HepG2 (cell line): ENCODE measurements at regions not wholly inside any gene's neighbourhood (a gene's known extent, or its start where the extent isn't known, plus 50 kb on each side); places are given as distances from the start of the nearest gene placed in this dataset.

Experiments used
- ATAC-seq: fragments of 200-7000 bp; cut with Tn5 transposase; 3 replicates; pipeline ENCODE4 v1.9.1; 2020; ENCODE audit warnings: mild to moderate bottlenecking, moderate library complexity
- BruUV-seq: library from RNA; stranded (reverse); fragments of 400-500 nt; replicated peaks from 2 replicates; lab custom pipeline; 2021; lab: Mats Ljungman, UMichigan
- CTCF ChIA-PET: fragments of 300-600 bp; formaldehyde crosslinking; extraction: SDS; loops from one replicate; lab custom pipeline; 2021; ENCODE audit warnings: low total read pairs, inconsistent platforms, low intra/inter-chr PET ratio; lab: Yijun Ruan, JAX
- POLR2A ChIA-PET: fragments of 350-600 bp; sonication (Branson Sonifier 250); formaldehyde crosslinking; loops from one replicate; lab custom pipeline; 2020; ENCODE audit warnings: antibody characterized with exemption, inconsistent platforms; lab: Yijun Ruan, JAX
- DNase-seq: peaks from one replicate; pipeline ENCODE4 v3.0.0-alpha.2; 2015; ENCODE audit warnings: low spot score
- FAIRE-seq: peaks from 3 replicates; lab custom pipeline; 2011; peaks lifted over from hg19 to GRCh38; lab: Jason Lieb, UNC
- H2AFZ ChIP-seq: one replicate; pipeline ENCODE4 v1.6.1; 2011; ENCODE audit warnings: low read length, inconsistent platforms
- H3K27ac ChIP-seq: fragments of 300-600 bp; 3 replicates; pipeline ENCODE4 v1.8.0; 2011; ENCODE audit warnings: mixed run types, mild to moderate bottlenecking, mixed read lengths, low read length, inconsistent platforms; ENCODE audit not compliant: insufficient read depth; ENCODE audit errors: extremely low read length
- H3K27me3 ChIP-seq, 2 experiments: fragments of 200-600 bp in 1 of 2; 2 replicates in 1 of 2; 3 replicates in 1 of 2; pipeline versions ENCODE4 v1.6.0 to v1.8.0; 2011; ENCODE audit warnings: low read length in 2 of 2, mild to moderate bottlenecking in 2 of 2, moderate library complexity in 2 of 2, inconsistent platforms in 1 of 2; ENCODE audit not compliant: insufficient read depth in 2 of 2, control insufficient read depth in 1 of 2
- H3K36me3 ChIP-seq, 2 experiments: fragments of 200-600 bp in 1 of 2; replicated peaks in 1 of 2; 2 replicates in 1 of 2; 3 replicates in 1 of 2; pipeline versions ENCODE4 v1.5.1 to v1.8.0; 2011; ENCODE audit warnings: low read length in 2 of 2, inconsistent platforms in 1 of 2; ENCODE audit not compliant: insufficient read depth in 2 of 2, control insufficient read depth in 1 of 2
- H3K4me1 ChIP-seq: 2 replicates; pipeline ENCODE4 v1.5.1; 2012; ENCODE audit warnings: low read length, inconsistent platforms; ENCODE audit not compliant: insufficient read depth
- H3K4me2 ChIP-seq: 2 replicates; pipeline ENCODE4 v1.6.0; 2011; ENCODE audit warnings: low read depth, low read length, inconsistent platforms
- H3K4me3 ChIP-seq, 3 experiments: fragments of 200-600 bp in 1 of 3; sonication (generic), shearing (Covaris generic) in 1 of 3; replicated peaks in 1 of 3; 2 replicates each; pipeline ENCODE4 v1.5.1; 2011 to 2016; ENCODE audit warnings: low read length in 3 of 3, inconsistent platforms in 2 of 3, low read depth in 2 of 3, mild to moderate bottlenecking in 2 of 3, control low read depth in 1 of 3, mixed read lengths in 1 of 3; ENCODE audit not compliant: insufficient read depth in 1 of 3
- H3K79me2 ChIP-seq: one replicate; pipeline ENCODE4 v1.6.1; 2011; ENCODE audit warnings: low read length, inconsistent platforms; ENCODE audit not compliant: insufficient read depth
- H3K9ac ChIP-seq: 2 replicates; pipeline ENCODE4 v1.6.0; 2011; ENCODE audit warnings: mild to moderate bottlenecking, low read depth, low read length, inconsistent platforms; ENCODE audit not compliant: insufficient read depth
- H3K9me3 ChIP-seq: 2 replicates; pipeline ENCODE4 v1.5.1; 2012; ENCODE audit warnings: mild to moderate bottlenecking, low read length
- H4K20me1 ChIP-seq: 2 replicates; pipeline ENCODE4 v1.6.0; 2011; ENCODE audit warnings: inconsistent platforms, mild to moderate bottlenecking, low read length, moderate library complexity; ENCODE audit not compliant: insufficient read depth
- ADNP ChIP-seq: sonication (generic); formaldehyde crosslinking; IDR thresholded peaks from 2 replicates; pipeline ENCODE4 v1.4.0; 2020; ENCODE audit warnings: missing genetic modification reagents
- AHR ChIP-seq: IDR thresholded peaks from 2 replicates; pipeline ENCODE4 v1.6.1; 2018; ENCODE audit warnings: missing genetic modification reagents, missing compliant biosample characterization
- EHMT2 ChIP-seq: fragments of 200-600 bp; sonication (generic); IDR thresholded peaks from 2 replicates; pipeline ENCODE4 v1.7.0; 2017; ENCODE audit warnings: antibody characterized with exemption, low read depth, low read length, borderline replicate concordance
- MLX ChIP-seq: IDR thresholded peaks from 2 replicates; pipeline ENCODE4 v1.6.1; 2016
- PATZ1 ChIP-seq: sonication (generic); formaldehyde crosslinking; IDR thresholded peaks from 2 replicates; pipeline ENCODE4 v1.4.0; 2020; ENCODE audit warnings: missing genetic modification reagents
- PCBP1 ChIP-seq: fragments of 200-400 bp; formaldehyde crosslinking; IDR thresholded peaks from 2 replicates; pipeline ENCODE4 v1.6.1; 2017; ENCODE audit warnings: mild to moderate bottlenecking, low read depth, low read length, borderline replicate concordance
- SAFB2 ChIP-seq: sonication (generic); formaldehyde crosslinking; IDR thresholded peaks from 2 replicates; pipeline ENCODE4 v1.5.1; 2020; ENCODE audit warnings: missing genetic modification reagents, low read depth, mild to moderate bottlenecking, borderline replicate concordance
- SMARCE1 ChIP-seq: fragments of 450-650 bp; IDR thresholded peaks from 2 replicates; pipeline ENCODE4 v1.6.1; 2017; ENCODE audit warnings: borderline replicate concordance
- SNAI1 ChIP-seq: sonication (generic); formaldehyde crosslinking; IDR thresholded peaks from 2 replicates; pipeline ENCODE4 v1.5.0; 2020; ENCODE audit warnings: mild to moderate bottlenecking, missing genetic modification reagents, borderline replicate concordance
- TSC22D2 ChIP-seq: sonication (generic); formaldehyde crosslinking; IDR thresholded peaks from 2 replicates; pipeline ENCODE4 v1.5.1; 2020; ENCODE audit warnings: missing genetic modification reagents, mild to moderate bottlenecking, borderline replicate concordance
- ZBTB1 ChIP-seq: sonication (generic); formaldehyde crosslinking; IDR thresholded peaks from 2 replicates; pipeline ENCODE4 v1.4.0; 2020; ENCODE audit warnings: missing genetic modification reagents, borderline replicate concordance
- ZBTB2 ChIP-seq: sonication (generic); formaldehyde crosslinking; IDR thresholded peaks from 2 replicates; pipeline ENCODE4 v1.8.0; 2022; ENCODE audit warnings: low read depth, missing genetic modification reagents
- ZNF281 ChIP-seq: sonication (generic); formaldehyde crosslinking; IDR thresholded peaks from 2 replicates; pipeline ENCODE4 v1.4.0; 2020; ENCODE audit warnings: missing genetic modification reagents, borderline replicate concordance
- ZNF501 ChIP-seq: sonication (generic); formaldehyde crosslinking; IDR thresholded peaks from 2 replicates; pipeline ENCODE4 v1.5.1; 2020; ENCODE audit warnings: mild to moderate bottlenecking, moderate library complexity, missing genetic modification reagents
- ZNF564 ChIP-seq: sonication (generic); formaldehyde crosslinking; IDR thresholded peaks from 2 replicates; pipeline ENCODE4 v1.8.1; 2023; ENCODE audit warnings: mild to moderate bottlenecking, missing genetic modification reagents
- WGBS: methylation state at CpG from one replicate; pipeline ENCODE4 v1.1.6; 2017; ENCODE audit warnings: low lambda C conversion rate; 5-methylcytosine and 5-hydroxymethylcytosine counted together
- in situ Hi-C: cut with HindIII; loops from 2 replicates; pipeline ENCODE4 v1.10.0; 2017; ENCODE audit warnings: low pct_unique_long_range_greater_than_20kb; ENCODE audit not compliant: extremely low pct_ligation_motif_present
- intact Hi-C: fragments of 100-400 bp; cut with micrococcal nuclease; formaldehyde crosslinking; loops from one replicate; pipeline ENCODE4 v1.10.0; 2022; ENCODE audit not compliant: unreplicated experiment

GRCh38 chr7:136555933-136556332 lies 312.5 kb upstream of the CHRM2 start (continued):
- TF ChIP-seq ZNF281 (CRISPR knock-in tag) (no peak), ADNP (CRISPR knock-in tag) (no peak), SAFB2 (CRISPR knock-in tag) (no peak), ZBTB1 (CRISPR knock-in tag) (no peak), ZNF501 (CRISPR knock-in tag) (no peak), PCBP1 (no peak), AHR (CRISPR knock-in tag) (no peak), MLX (CRISPR knock-in tag) (no peak)

GRCh38 chr7:136551618-136552017 lies 316.8 kb upstream of the CHRM2 start:
- no peak for ATAC-seq
- WGBS = 3% methylated on average over 1 of the region's 1 CpG
- Histone ChIP-seq H3K4me3 (no peak overlapping the region), H3K27me3 (no peaks in the 10 kb centered on the region), H3K27ac (no peak overlapping the region), H2AFZ (no peak overlapping the region), H3K4me2 (no peak overlapping the region), H3K36me3 (no peaks in the 10 kb centered on the region), H3K79me2 (no peaks in the 10 kb centered on the region), H4K20me1 (no peaks in the 10 kb centered on the region), H3K9me3 (peaks cover 51% of the 10 kb centered on the region), H3K9ac (no peak overlapping the region), H3K4me1 (no peaks in the 10 kb centered on the region)
- no peak for DNase-seq
- ChIA-PET POLR2A (no interaction called here), CTCF (no interaction called here)
- no TSS peak for BruUV-seq
- intact Hi-C loops (no loop called here), in situ Hi-C loops (no loop called here)
- TF ChIP-seq TSC22D2 (no peak), ZBTB2 (CRISPR knock-in tag) (no peak), SNAI1 (CRISPR knock-in tag) (no peak), SMARCE1 (no peak), PATZ1 (CRISPR knock-in tag) (no peak), EHMT2 (no peak), ZNF564 (no peak)
- no peak for FAIRE-seq
